Activated CD4-positive, alpha-beta T cell treated with anti-CD3 and anti-CD28 coated beads, Interleukin-2, amount 50 U/mL, for 24 hours (primary cell): ENCODE measurements at regions not wholly inside any gene's neighbourhood (a gene's known extent, or its start where the extent isn't known, plus 50 kb on each side); places are given as distances from the start of the nearest gene placed in this dataset.

ENCODE experiments used
- DNase-seq, 2 donors: peaks; one replicate each; pipeline ENCODE4 v3.0.0-alpha.2; 2020; ENCODE audit warnings: low read depth in 1 of 2, low spot score in 1 of 2

DNA sequence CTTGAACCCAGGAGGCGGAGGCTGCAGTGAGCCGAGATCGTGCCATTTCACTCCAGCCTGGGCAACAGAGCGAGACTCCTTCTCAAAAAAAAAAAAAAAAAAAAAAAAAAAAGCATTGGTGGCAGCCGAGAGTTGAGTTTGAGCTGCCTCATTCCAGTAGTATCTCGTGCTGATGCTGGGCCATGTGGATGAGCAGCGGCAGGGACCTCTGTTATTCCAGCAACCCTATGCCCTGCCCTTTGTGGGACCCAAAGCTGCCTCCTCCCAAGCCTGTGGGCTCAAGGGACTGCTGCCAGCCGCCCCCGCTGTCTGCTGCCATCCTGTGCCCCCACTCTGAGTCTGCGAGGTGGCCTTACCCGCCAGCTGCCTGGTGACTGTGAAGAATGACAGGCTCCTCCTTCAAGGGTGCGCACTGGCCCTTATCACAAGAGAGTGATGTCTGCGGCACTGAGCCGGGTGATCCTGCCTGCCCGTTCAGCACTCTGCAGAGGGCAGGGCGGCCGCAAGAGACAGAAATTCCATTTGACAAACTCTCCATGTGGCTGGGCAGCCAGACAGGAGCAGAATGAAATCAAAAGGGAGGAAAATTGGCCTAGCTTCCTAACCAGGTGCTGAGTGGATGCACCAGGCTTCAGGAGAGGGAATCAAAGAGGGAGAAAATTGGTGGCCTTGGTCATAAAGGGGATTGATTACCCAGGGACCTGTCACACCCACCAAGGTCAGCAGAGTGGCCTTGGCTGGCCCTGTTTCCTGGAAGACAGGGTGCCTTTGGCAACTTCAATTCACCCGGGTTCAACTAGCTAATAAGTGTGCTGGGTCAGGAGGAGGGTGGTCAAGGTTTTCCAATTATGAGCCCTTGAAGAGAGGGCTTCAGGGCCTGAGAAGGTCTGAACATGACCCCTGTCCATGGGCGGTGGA, 65.3 kb upstream of the ZMIZ1 start:
- no peak for DNase-seq

DNA sequence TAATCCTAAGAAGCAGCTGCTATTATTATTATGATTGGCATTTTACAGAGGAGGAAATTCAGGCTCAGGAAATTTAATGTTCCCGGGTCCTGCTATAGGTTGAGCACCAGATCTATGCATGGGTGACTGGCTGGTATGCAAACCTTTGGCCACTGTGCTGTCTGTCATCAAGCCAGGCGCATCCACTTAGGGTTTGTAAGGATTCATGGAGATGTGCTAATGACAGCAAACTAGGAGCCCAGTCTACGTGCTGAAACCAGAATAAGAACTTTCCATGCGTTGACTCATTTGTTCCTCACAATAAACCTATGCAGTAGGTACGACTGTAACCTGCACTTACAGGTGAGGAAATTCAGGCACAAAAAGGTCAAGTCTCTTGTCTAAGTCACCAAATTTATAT, 64.5 kb upstream of the ZMIZ1 start:
- no peak for DNase-seq

DNA sequence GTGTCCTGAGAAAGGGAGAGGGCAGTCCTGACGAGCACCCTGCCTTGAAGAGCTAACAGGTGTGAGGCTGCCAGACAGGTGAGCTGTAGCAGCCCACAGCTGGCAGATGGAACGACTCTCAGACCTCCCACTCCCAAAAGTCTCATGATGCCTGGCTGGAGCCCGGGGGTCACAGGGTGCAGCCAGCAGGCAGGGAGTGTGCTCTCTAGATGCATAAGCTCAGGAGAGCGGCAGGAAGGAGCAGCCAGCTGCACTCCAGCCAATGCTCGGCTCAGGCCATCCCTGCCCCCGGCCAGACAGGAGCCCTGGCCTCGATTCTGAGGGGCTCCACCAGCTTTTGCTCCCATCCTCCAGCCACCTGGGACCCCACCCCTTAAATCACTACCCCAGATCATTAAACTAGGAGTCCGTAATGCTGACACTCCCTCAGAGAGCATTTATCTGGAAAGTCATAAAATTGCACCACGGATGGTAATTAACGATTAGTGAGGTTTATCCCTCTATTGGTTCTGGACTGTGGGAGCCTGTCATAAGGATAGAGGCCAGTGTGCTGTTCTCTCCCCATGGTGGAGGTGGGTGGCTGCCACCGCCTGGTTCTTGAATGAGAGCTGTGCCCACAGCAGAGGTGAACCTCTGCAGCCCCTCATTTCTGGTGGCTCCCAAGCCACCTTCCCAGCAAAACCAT, 63.5 kb upstream of the ZMIZ1 start:
- DNase-seq = no peak

DNA sequence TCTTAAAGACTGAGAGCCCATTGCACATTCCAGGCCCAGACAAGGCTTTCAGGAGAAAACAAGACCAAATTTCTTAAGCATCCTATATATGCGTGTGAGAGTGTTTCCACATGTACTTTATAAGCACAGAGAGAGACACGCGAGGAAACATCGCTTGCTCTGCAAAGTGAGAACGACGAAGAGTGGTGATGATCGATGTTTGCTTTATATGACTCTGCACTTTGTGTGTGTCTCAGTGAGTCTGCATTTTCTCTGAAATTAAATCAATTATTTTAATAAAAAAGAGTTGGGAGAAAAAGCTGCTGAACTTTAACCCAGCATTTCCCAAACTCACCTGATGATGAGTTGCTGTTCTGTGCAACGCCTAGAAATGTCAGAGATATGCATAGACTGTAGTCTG, 61.7 kb upstream of the ZMIZ1 start:
- DNase-seq = no peak

DNA sequence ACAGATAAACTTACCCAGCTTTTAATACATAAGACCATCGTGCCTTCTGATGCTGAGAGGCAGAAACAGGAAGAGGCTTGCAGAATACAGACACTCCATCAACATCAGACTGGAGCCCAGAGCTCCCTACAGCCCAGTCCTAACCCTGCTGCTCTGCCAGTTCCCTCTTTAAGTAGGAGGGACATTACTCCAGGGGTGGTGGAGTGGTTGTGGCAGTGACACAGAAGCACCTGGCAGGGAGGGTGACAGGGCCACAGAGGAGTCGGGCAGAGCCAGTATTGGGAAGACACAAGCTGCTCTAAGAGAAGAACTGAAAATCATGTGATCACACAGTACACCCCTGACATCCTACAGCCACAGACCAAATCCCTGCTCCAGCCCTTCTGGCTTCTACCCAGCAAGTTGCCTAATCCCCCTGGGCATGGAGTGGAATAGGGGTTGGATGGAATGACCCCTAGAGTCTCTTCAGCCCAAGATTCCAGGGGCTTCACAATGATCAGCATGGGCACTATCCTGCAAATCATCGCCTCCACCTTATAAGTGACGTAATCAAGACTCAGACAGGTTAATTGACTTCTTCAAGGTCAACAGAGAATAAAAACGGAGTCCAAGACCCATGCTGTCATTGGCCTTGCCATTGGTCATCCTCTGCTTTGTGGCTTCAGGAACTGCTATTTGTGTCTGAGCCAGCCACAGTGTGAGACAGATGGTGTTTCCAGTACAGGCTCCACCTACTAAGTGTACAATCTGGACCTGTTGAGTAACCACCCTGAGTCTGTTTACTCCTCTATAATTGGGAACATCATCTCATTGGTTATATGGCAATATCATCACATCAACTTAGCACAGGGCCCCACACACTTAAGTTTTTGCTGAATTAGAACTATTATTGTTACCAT, 61.1 kb upstream of the ZMIZ1 start:
- no peak for DNase-seq

DNA sequence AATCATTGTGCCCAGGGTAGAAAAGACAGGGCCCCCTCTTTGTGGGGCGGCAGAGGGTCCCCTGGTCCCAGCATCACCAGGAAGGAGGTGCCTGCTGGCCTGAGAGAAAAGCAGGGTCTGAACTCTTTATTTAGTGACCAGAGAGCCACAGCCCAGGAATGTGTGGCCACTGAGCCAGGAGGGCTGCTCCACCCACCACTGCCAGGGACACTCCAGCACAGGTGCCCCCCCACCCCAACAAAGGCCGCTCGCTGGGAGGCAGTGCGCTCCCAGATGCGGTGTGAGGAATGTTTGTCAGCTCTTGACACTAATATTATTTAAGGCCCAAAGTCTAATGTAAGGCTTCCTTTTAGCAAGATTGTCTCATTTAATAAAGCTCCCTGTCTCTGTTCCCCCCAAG, 59.6 kb upstream of the ZMIZ1 start:
- DNase-seq = no peak

DNA sequence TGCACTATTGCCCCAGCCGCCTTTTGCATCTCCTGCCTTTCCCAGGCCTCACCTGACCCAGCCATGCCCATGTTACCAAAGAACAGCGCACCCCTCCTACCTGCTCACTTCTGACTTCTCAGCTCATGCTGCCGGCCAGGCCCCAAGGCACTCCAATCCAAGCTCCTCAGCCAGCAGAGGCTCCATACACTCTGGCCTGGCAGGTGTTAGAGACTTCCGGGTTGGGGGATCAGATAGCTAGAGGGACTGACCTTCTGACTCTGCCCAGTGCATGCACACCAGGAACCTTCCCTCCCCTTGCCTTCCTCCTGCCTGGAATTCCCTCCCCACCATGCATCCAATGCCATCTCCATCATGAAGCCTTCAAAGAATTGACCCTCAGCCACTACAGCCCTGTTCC, 56.2 kb upstream of the ZMIZ1 start:
- no peak for DNase-seq

DNA sequence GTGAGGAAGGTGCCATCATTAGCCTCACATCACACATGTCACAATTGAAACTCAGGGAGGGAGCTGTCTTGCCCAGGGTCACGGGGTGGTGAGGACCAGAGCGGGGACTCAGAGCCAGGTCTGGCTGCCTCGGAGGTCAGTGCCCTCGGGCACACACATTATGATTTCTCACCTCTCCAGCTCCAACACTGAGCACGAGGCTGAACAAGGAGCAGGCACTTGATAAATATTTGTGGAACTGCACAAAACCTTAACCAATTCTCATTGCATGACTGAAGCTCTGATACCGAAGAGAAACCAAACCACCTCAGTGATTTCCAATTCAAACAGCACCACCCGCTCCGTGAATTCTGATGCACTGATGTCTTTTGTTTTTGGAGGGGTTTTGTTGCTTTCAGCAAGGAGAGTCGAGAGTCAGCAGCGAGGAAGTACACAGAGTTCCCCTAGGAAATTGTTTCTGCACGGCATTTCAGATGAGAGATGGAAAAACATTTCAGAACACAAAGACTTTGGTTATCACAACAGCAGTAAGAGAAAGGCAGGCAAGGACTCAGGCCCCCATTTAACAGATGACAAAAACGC, 55.3 kb upstream of the ZMIZ1 start:
- no peak for DNase-seq

DNA sequence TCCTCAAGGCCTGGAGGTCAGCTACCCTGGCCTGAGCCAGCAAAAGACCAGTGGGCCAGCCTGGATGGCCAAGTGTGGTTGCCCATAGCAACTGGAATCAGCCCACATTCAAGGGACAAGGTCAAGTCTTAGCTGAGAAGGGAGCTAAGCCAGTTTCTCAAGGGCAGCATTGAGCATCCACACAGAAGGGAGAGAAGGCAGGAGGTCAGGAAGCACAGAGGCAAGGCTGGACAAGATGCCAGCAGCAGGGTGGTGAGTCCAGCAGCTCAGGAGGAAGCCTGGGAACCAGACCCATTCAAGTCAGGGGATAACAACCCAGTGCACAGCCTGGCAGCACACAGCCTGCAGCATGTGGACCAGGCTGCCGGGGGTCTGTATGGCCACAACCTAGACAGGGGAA, 54.0 kb upstream of the ZMIZ1 start:
- DNase-seq = no peak

DNA sequence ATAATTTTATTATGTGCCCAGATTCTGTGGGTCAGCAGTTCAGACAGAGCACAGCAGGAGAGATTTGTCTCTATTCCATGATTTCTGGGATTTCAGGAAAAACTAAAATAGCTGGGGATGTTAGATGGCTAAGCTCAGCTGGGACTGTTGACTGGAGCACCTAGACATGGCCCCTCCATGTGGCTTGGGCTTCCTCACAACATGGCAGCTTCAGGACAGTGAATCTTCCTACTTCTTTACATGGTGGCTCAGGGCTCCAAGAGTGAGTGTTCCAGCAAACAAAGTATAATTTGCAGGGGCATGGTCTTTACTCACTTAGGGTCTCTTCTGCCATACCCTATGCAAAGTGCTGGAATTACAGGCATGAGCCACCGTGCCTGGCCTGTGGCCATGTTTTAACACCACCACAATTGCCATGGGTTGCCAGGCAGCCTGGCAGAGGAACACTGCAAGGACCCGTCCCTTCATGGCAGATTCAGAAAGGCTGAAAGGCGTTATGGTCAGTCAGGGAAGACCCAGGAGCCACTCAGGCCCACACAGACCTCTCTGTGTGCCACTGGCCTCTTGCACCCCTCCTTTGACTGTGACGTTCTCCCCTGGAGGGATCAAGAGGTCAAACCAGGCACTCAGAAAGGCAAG, 50.8 kb upstream of the ZMIZ1 start:
- no peak for DNase-seq

DNA sequence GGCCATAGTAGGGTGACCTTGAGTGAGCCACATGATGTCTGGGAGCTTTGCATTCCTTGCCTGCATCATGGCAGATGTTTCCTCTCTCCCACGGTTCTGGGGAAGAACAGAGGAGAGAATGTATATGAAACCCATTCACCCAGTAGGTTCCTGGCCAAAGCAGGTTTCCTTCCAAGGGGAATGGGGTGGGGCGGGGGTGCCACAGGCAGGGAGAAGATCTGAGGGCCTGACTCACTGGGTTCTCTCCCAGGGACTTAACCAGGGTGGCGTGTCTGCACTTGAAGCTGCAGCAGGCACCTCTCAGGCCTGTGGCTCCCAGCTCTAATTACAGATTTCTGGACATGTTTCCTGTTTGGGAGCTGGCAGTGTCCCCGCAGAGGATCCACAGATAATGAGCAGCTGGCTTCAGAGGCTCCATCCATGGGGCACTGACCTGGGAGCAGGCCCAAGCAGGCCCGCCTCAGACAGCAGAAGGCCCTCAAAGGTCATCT, 50.2 kb upstream of the ZMIZ1 start:
- DNase-seq = no peak
